OCI-LY1 (cell line): ENCODE measurements at regions not wholly inside any gene's neighbourhood (a gene's known extent, or its start where the extent isn't known, plus 50 kb on each side); places are given as distances from the start of the nearest gene placed in this dataset.

Experiments used
- EZH2 ChIP-seq: fragments of 200-600 bp; sonication (generic), shearing (Covaris generic); IDR thresholded peaks from 2 replicates; pipeline ENCODE4 v1.8.0; 2017; ENCODE audit warnings: borderline replicate concordance, mixed run types, mild to moderate bottlenecking, antibody characterized with exemption, low read length, moderate library complexity, mixed read lengths
- TF ChIP-seq, protein P1 (sequence below): fragments of 200-600 bp; sonication (generic), shearing (Covaris generic); IDR thresholded peaks from 2 replicates; pipeline ENCODE4 v1.5.1; 2017; ENCODE audit warnings: mild to moderate bottlenecking, antibody characterized with exemption, low read length, moderate library complexity, mixed read lengths

DNA sequence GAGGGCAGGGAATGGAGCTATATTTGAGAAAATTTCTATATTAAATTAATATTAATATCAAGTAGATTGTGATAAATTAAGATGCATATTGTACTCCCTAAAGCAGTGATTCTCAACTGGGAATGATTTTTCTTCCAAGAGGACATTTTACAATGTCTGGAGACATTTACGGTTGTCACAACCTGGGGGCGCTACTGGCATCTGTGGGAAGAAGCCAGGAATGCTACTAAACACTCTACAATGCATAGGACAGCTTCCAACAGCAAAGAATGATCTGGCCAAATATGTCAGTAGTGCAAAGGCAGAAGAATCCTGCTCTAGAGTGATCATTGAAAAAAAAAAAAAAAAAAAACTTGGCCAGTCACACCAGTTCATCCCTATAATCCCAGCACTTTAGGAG, 100.0 kb downstream of the LSM5 start:
- TF ChIP-seq, protein P1, sequence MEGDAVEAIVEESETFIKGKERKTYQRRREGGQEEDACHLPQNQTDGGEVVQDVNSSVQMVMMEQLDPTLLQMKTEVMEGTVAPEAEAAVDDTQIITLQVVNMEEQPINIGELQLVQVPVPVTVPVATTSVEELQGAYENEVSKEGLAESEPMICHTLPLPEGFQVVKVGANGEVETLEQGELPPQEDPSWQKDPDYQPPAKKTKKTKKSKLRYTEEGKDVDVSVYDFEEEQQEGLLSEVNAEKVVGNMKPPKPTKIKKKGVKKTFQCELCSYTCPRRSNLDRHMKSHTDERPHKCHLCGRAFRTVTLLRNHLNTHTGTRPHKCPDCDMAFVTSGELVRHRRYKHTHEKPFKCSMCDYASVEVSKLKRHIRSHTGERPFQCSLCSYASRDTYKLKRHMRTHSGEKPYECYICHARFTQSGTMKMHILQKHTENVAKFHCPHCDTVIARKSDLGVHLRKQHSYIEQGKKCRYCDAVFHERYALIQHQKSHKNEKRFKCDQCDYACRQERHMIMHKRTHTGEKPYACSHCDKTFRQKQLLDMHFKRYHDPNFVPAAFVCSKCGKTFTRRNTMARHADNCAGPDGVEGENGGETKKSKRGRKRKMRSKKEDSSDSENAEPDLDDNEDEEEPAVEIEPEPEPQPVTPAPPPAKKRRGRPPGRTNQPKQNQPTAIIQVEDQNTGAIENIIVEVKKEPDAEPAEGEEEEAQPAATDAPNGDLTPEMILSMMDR: no peak
- TF ChIP-seq EZH2: no peak
